GM23338 (cell line): ENCODE measurements at regions not wholly inside any gene's neighbourhood (a gene's known extent, or its start where the extent isn't known, plus 50 kb on each side); places are given as distances from the start of the nearest gene placed in this dataset.

Source experiments
- ATAC-seq: fragments of 200-7000 bp; cut with Tn5 transposase; 3 replicates; pipeline ENCODE4 v1.9.1; 2020
- DNase-seq: peaks from one replicate; pipeline ENCODE4 v3.0.0-alpha.2; 2015; ENCODE audit warnings: low spot score
- H2AFZ ChIP-seq: fragments of 200-600 bp; sonication (generic); 2 replicates; pipeline ENCODE4 v1.8.0; 2016; ENCODE audit warnings: antibody characterized with exemption, mild to moderate bottlenecking, moderate library complexity
- H3F3A ChIP-seq: fragments of 200-600 bp; sonication (generic); replicated peaks from 2 replicates; pipeline ENCODE4 v1.8.0; 2017; ENCODE audit warnings: antibody characterized with exemption, mixed run types, low read depth
- H3K27ac ChIP-seq: fragments of 200-600 bp; sonication (generic); 2 replicates; pipeline ENCODE4 v1.6.1; 2016; ENCODE audit warnings: low read depth
- H3K27me3 ChIP-seq: fragments of 200-600 bp; sonication (generic); 2 replicates; pipeline ENCODE4 v1.8.0; 2016; ENCODE audit warnings: mild to moderate bottlenecking, mixed run types, moderate library complexity; ENCODE audit not compliant: insufficient read depth
- H3K36me3 ChIP-seq: fragments of 200-600 bp; sonication (generic); 2 replicates; pipeline ENCODE4 v1.8.0; 2016; ENCODE audit warnings: mild to moderate bottlenecking; ENCODE audit not compliant: insufficient read depth
- H3K4me1 ChIP-seq: fragments of 200-600 bp; sonication (generic); 2 replicates; pipeline ENCODE4 v1.8.0; 2016; ENCODE audit warnings: mild to moderate bottlenecking, moderate library complexity; ENCODE audit not compliant: insufficient read depth
- H3K4me2 ChIP-seq: fragments of 200-600 bp; sonication (generic); 2 replicates; pipeline ENCODE4 v1.7.1; 2017; ENCODE audit warnings: mixed run types
- H3K4me3 ChIP-seq: fragments of 200-600 bp; sonication (generic); 2 replicates; pipeline ENCODE4 v1.6.1; 2016; ENCODE audit warnings: mixed run types
- H3K79me2 ChIP-seq: fragments of 200-600 bp; sonication (generic); replicated peaks from 2 replicates; pipeline ENCODE4 v1.8.0; 2017; ENCODE audit warnings: mild to moderate bottlenecking; ENCODE audit not compliant: insufficient read depth
- H3K9me2 ChIP-seq: fragments of 200-600 bp; sonication (generic); 2 replicates; pipeline ENCODE4 v1.8.0; 2017; ENCODE audit not compliant: insufficient read depth
- H4K20me1 ChIP-seq: fragments of 200-600 bp; sonication (generic); replicated peaks from 2 replicates; pipeline ENCODE4 v1.8.0; 2017; ENCODE audit warnings: mild to moderate bottlenecking; ENCODE audit not compliant: insufficient read depth
- H3K27ac Mint-ChIP-seq: 2 replicates; pipeline ENCODE4 v1.8.0; 2020; ENCODE audit warnings: inconsistent platforms, mild to moderate bottlenecking, moderate library complexity, mixed read lengths
- H3K27me3 Mint-ChIP-seq: 3 replicates; pipeline ENCODE4 v1.8.0; 2022; ENCODE audit warnings: low read depth, mild to moderate bottlenecking, moderate library complexity, mixed read lengths, inconsistent platforms; ENCODE audit not compliant: insufficient read depth, poor library complexity
- H3K36me3 Mint-ChIP-seq: 3 replicates; pipeline ENCODE4 v1.8.0; 2021; ENCODE audit warnings: low read depth, mild to moderate bottlenecking, inconsistent platforms, moderate library complexity, mixed read lengths
- H3K4me1 Mint-ChIP-seq: 3 replicates; pipeline ENCODE4 v1.8.0; 2020; ENCODE audit warnings: mild to moderate bottlenecking, inconsistent platforms, mixed read lengths
- H3K4me3 Mint-ChIP-seq: 3 replicates; pipeline ENCODE4 v1.8.0; 2021; ENCODE audit warnings: moderate library complexity, mild to moderate bottlenecking, inconsistent platforms, mixed read lengths
- H3K9me3 Mint-ChIP-seq: 3 replicates; pipeline ENCODE4 v1.8.0; 2020; ENCODE audit warnings: moderate library complexity, mild to moderate bottlenecking, inconsistent platforms, mixed read lengths
- CREB1 ChIP-seq: fragments of 250-450 bp; sonication (Bioruptor Pico); IDR thresholded peaks from 2 replicates; pipeline ENCODE4 v1.5.0; 2020; ENCODE audit warnings: low read depth, mild to moderate bottlenecking, moderate library complexity
- EZH2 ChIP-seq: fragments of 200-600 bp; sonication (generic); IDR thresholded peaks from one replicate; pipeline ENCODE4 v1.8.0; 2017; ENCODE audit warnings: antibody characterized with exemption, mild to moderate bottlenecking, low read depth; ENCODE audit not compliant: unreplicated experiment
- EZH2phosphoT487 ChIP-seq: fragments of 200-600 bp; sonication (generic); IDR thresholded peaks from one replicate; pipeline ENCODE4 v1.8.1; 2018; ENCODE audit warnings: antibody characterized with exemption; ENCODE audit not compliant: unreplicated experiment
- JUNB ChIP-seq: IDR thresholded peaks from one replicate; pipeline ENCODE4 v1.6.1; 2016; ENCODE audit warnings: antibody characterized with exemption; ENCODE audit not compliant: unreplicated experiment
- NANOG ChIP-seq: IDR thresholded peaks from 2 replicates; pipeline ENCODE4 v1.6.1; 2016; ENCODE audit warnings: antibody characterized with exemption, borderline replicate concordance
- POLR2AphosphoS5 ChIP-seq: IDR thresholded peaks from 2 replicates; pipeline ENCODE4 v1.6.1; 2016; ENCODE audit warnings: antibody characterized with exemption, low read depth
- STAT1 ChIP-seq: IDR thresholded peaks from one replicate; pipeline ENCODE4 v1.6.1; 2016; ENCODE audit warnings: antibody characterized with exemption; ENCODE audit not compliant: unreplicated experiment
- ZNF114 ChIP-seq: fragments of 250-450 bp; sonication (Bioruptor Pico); IDR thresholded peaks from 2 replicates; pipeline ENCODE4 v1.5.0; 2020; ENCODE audit warnings: mild to moderate bottlenecking, moderate library complexity
- ZNF331 ChIP-seq: fragments of 250-450 bp; sonication (Bioruptor Pico); IDR thresholded peaks from 2 replicates; pipeline ENCODE4 v1.5.0; 2020; ENCODE audit warnings: low read depth, mild to moderate bottlenecking, moderate library complexity
- TF ChIP-seq, protein P1 (sequence below): fragments of 250-450 bp; sonication (Bioruptor Pico); IDR thresholded peaks from 2 replicates; pipeline ENCODE4 v1.5.0; 2020; ENCODE audit warnings: mild to moderate bottlenecking, moderate library complexity
- TF ChIP-seq, protein P2 (sequence below): IDR thresholded peaks from one replicate; pipeline ENCODE4 v1.6.1; 2018; ENCODE audit warnings: antibody characterized with exemption; ENCODE audit not compliant: unreplicated experiment
- TF ChIP-seq, protein P3 (sequence below): IDR thresholded peaks from 2 replicates; pipeline ENCODE4 v1.6.1; 2016; ENCODE audit warnings: antibody characterized with exemption
- TF ChIP-seq, protein P4 (sequence below), 2 experiments: fragments of 200-600 bp in 1 of 2; sonication (generic) in 1 of 2; conservative IDR thresholded peaks; 2 replicates each; pipeline versions ENCODE4 v1.5.1 to v1.6.1; 2016 to 2017; ENCODE audit warnings: antibody characterized with exemption in 2 of 2, low read depth in 2 of 2, mild to moderate bottlenecking in 2 of 2, moderate library complexity in 1 of 2

DNA sequence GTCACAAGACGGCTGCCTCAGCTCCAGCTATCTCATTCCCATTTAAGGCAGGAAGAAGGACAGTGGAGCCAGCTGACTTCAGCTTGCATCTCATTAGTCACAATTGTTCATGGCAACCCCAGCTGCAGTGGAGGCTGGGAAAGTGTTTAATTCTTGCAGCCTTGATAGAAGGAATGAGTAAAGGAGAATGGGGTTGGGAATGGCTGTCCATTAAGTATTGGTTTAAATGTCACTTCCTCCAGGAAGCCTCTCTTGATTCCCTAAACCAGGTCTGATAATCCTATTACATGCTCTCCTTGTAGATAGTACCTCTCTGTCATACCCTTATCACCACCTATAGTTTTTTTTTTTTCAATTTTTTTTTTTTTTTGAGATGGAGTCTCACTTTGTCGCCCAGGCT, 166.4 kb downstream of the TFAP2C start:
- H3K4me3 Mint-ChIP-seq, result no peak overlapping the region
- Histone ChIP-seq H3K27ac (no peak overlapping the region), H3K27me3 (no peaks in the 10 kb centered on the region), H3K4me2 (no peak overlapping the region), H2AFZ (no peak overlapping the region), H3K79me2 (no peaks in the 10 kb centered on the region), H4K20me1 (no peaks in the 10 kb centered on the region), H3K4me3 (no peak overlapping the region), H3K9me2 (no peaks in the 10 kb centered on the region), H3K4me1 (no peaks in the 10 kb centered on the region; the same call in 1 of the 2 replicates), H3F3A (no peaks in the 10 kb centered on the region), H3K36me3 (no peaks in the 10 kb centered on the region; the same call in 1 of the 2 replicates)
- H3K27me3 Mint-ChIP-seq, result peaks cover 3% of the 10 kb centered on the region
- peaks cover 5% of the 10 kb centered on the region; the same call in 1 of the 3 replicates for H3K4me1 Mint-ChIP-seq
- H3K9me3 Mint-ChIP-seq, result peaks cover 16% of the 10 kb centered on the region
- H3K36me3 Mint-ChIP-seq, result peaks cover 9% of the 10 kb centered on the region
- H3K27ac Mint-ChIP-seq, result no peak overlapping the region
- DNase-seq (no peak), ATAC-seq (no peak)
- TF ChIP-seq ZNF331 (CRISPR knock-in tag), result no peak
- no peak for TF ChIP-seq STAT1
- TF ChIP-seq EZH2, result no peak
- TF ChIP-seq ZNF114 (CRISPR knock-in tag), result no peak
- TF ChIP-seq, protein P1, sequence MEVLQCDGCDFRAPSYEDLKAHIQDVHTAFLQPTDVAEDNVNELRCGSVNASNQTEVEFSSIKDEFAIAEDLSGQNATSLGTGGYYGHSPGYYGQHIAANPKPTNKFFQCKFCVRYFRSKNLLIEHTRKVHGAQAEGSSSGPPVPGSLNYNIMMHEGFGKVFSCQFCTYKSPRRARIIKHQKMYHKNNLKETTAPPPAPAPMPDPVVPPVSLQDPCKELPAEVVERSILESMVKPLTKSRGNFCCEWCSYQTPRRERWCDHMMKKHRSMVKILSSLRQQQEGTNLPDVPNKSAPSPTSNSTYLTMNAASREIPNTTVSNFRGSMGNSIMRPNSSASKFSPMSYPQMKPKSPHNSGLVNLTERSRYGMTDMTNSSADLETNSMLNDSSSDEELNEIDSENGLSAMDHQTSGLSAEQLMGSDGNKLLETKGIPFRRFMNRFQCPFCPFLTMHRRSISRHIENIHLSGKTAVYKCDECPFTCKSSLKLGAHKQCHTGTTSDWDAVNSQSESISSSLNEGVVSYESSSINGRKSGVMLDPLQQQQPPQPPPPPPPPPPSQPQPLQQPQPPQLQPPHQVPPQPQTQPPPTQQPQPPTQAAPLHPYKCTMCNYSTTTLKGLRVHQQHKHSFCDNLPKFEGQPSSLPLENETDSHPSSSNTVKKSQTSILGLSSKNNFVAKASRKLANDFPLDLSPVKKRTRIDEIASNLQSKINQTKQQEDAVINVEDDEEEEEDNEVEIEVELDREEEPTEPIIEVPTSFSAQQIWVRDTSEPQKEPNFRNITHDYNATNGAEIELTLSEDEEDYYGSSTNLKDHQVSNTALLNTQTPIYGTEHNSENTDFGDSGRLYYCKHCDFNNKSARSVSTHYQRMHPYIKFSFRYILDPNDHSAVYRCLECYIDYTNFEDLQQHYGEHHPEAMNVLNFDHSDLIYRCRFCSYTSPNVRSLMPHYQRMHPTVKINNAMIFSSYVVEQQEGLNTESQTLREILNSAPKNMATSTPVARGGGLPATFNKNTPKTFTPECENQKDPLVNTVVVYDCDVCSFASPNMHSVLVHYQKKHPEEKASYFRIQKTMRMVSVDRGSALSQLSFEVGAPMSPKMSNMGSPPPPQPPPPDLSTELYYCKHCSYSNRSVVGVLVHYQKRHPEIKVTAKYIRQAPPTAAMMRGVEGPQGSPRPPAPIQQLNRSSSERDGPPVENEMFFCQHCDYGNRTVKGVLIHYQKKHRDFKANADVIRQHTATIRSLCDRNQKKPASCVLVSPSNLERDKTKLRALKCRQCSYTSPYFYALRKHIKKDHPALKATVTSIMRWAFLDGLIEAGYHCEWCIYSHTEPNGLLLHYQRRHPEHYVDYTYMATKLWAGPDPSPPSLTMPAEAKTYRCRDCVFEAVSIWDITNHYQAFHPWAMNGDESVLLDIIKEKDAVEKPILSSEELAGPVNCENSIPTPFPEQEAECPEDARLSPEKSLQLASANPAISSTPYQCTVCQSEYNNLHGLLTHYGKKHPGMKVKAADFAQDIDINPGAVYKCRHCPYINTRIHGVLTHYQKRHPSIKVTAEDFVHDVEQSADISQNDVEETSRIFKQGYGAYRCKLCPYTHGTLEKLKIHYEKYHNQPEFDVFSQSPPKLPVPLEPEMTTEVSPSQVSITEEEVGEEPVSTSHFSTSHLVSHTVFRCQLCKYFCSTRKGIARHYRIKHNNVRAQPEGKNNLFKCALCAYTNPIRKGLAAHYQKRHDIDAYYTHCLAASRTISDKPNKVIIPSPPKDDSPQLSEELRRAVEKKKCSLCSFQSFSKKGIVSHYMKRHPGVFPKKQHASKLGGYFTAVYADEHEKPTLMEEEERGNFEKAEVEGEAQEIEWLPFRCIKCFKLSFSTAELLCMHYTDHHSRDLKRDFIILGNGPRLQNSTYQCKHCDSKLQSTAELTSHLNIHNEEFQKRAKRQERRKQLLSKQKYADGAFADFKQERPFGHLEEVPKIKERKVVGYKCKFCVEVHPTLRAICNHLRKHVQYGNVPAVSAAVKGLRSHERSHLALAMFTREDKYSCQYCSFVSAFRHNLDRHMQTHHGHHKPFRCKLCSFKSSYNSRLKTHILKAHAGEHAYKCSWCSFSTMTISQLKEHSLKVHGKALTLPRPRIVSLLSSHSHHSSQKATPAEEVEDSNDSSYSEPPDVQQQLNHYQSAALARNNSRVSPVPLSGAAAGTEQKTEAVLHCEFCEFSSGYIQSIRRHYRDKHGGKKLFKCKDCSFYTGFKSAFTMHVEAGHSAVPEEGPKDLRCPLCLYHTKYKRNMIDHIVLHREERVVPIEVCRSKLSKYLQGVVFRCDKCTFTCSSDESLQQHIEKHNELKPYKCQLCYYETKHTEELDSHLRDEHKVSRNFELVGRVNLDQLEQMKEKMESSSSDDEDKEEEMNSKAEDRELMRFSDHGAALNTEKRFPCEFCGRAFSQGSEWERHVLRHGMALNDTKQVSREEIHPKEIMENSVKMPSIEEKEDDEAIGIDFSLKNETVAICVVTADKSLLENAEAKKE (CRISPR knock-in tag), result no peak
- no peak for TF ChIP-seq JUNB
- TF ChIP-seq CREB1, result no peak
- TF ChIP-seq NANOG, result no peak
- TF ChIP-seq EZH2phosphoT487, result no peak
- TF ChIP-seq, protein P2, sequence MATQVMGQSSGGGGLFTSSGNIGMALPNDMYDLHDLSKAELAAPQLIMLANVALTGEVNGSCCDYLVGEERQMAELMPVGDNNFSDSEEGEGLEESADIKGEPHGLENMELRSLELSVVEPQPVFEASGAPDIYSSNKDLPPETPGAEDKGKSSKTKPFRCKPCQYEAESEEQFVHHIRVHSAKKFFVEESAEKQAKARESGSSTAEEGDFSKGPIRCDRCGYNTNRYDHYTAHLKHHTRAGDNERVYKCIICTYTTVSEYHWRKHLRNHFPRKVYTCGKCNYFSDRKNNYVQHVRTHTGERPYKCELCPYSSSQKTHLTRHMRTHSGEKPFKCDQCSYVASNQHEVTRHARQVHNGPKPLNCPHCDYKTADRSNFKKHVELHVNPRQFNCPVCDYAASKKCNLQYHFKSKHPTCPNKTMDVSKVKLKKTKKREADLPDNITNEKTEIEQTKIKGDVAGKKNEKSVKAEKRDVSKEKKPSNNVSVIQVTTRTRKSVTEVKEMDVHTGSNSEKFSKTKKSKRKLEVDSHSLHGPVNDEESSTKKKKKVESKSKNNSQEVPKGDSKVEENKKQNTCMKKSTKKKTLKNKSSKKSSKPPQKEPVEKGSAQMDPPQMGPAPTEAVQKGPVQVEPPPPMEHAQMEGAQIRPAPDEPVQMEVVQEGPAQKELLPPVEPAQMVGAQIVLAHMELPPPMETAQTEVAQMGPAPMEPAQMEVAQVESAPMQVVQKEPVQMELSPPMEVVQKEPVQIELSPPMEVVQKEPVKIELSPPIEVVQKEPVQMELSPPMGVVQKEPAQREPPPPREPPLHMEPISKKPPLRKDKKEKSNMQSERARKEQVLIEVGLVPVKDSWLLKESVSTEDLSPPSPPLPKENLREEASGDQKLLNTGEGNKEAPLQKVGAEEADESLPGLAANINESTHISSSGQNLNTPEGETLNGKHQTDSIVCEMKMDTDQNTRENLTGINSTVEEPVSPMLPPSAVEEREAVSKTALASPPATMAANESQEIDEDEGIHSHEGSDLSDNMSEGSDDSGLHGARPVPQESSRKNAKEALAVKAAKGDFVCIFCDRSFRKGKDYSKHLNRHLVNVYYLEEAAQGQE, result no peak
- TF ChIP-seq POLR2AphosphoS5, result no peak
- TF ChIP-seq, protein P3, sequence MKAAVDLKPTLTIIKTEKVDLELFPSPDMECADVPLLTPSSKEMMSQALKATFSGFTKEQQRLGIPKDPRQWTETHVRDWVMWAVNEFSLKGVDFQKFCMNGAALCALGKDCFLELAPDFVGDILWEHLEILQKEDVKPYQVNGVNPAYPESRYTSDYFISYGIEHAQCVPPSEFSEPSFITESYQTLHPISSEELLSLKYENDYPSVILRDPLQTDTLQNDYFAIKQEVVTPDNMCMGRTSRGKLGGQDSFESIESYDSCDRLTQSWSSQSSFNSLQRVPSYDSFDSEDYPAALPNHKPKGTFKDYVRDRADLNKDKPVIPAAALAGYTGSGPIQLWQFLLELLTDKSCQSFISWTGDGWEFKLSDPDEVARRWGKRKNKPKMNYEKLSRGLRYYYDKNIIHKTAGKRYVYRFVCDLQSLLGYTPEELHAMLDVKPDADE, result no peak
- TF ChIP-seq, protein P4, sequence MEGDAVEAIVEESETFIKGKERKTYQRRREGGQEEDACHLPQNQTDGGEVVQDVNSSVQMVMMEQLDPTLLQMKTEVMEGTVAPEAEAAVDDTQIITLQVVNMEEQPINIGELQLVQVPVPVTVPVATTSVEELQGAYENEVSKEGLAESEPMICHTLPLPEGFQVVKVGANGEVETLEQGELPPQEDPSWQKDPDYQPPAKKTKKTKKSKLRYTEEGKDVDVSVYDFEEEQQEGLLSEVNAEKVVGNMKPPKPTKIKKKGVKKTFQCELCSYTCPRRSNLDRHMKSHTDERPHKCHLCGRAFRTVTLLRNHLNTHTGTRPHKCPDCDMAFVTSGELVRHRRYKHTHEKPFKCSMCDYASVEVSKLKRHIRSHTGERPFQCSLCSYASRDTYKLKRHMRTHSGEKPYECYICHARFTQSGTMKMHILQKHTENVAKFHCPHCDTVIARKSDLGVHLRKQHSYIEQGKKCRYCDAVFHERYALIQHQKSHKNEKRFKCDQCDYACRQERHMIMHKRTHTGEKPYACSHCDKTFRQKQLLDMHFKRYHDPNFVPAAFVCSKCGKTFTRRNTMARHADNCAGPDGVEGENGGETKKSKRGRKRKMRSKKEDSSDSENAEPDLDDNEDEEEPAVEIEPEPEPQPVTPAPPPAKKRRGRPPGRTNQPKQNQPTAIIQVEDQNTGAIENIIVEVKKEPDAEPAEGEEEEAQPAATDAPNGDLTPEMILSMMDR (conservative IDR thresholded peaks at IDR 0.05; ENCODE audit: low read depth in 2 of 2), result no peak
